HepG2 (cell line): ENCODE measurements at regions not wholly inside any gene's neighbourhood (a gene's known extent, or its start where the extent isn't known, plus 50 kb on each side); places are given as distances from the start of the nearest gene placed in this dataset.

Experiments
- ATAC-seq: fragments of 200-7000 bp; cut with Tn5 transposase; 3 replicates; pipeline ENCODE4 v1.9.1; 2020; ENCODE audit warnings: mild to moderate bottlenecking, moderate library complexity
- BruUV-seq: library from RNA; stranded (reverse); fragments of 400-500 nt; replicated peaks from 2 replicates; lab custom pipeline; 2021; lab: Mats Ljungman, UMichigan
- CTCF ChIA-PET: fragments of 300-600 bp; formaldehyde crosslinking; extraction: SDS; loops from one replicate; lab custom pipeline; 2021; ENCODE audit warnings: low total read pairs, inconsistent platforms, low intra/inter-chr PET ratio; lab: Yijun Ruan, JAX
- POLR2A ChIA-PET: fragments of 350-600 bp; sonication (Branson Sonifier 250); formaldehyde crosslinking; loops from one replicate; lab custom pipeline; 2020; ENCODE audit warnings: antibody characterized with exemption, inconsistent platforms; lab: Yijun Ruan, JAX
- DNase-seq: peaks from one replicate; pipeline ENCODE4 v3.0.0-alpha.2; 2015; ENCODE audit warnings: low spot score
- FAIRE-seq: peaks from 3 replicates; lab custom pipeline; 2011; peaks lifted over from hg19 to GRCh38; lab: Jason Lieb, UNC
- H2AFZ ChIP-seq: one replicate; pipeline ENCODE4 v1.6.1; 2011; ENCODE audit warnings: low read length, inconsistent platforms
- H3K27ac ChIP-seq: fragments of 300-600 bp; 3 replicates; pipeline ENCODE4 v1.8.0; 2011; ENCODE audit warnings: mixed run types, mild to moderate bottlenecking, mixed read lengths, low read length, inconsistent platforms; ENCODE audit not compliant: insufficient read depth; ENCODE audit errors: extremely low read length
- H3K27me3 ChIP-seq, 2 experiments: fragments of 200-600 bp in 1 of 2; 2 replicates in 1 of 2; 3 replicates in 1 of 2; pipeline versions ENCODE4 v1.6.0 to v1.8.0; 2011; ENCODE audit warnings: low read length in 2 of 2, mild to moderate bottlenecking in 2 of 2, moderate library complexity in 2 of 2, inconsistent platforms in 1 of 2; ENCODE audit not compliant: insufficient read depth in 2 of 2, control insufficient read depth in 1 of 2
- H3K36me3 ChIP-seq, 2 experiments: fragments of 200-600 bp in 1 of 2; replicated peaks in 1 of 2; 2 replicates in 1 of 2; 3 replicates in 1 of 2; pipeline versions ENCODE4 v1.5.1 to v1.8.0; 2011; ENCODE audit warnings: low read length in 2 of 2, inconsistent platforms in 1 of 2; ENCODE audit not compliant: insufficient read depth in 2 of 2, control insufficient read depth in 1 of 2
- H3K4me1 ChIP-seq: 2 replicates; pipeline ENCODE4 v1.5.1; 2012; ENCODE audit warnings: low read length, inconsistent platforms; ENCODE audit not compliant: insufficient read depth
- H3K4me2 ChIP-seq: 2 replicates; pipeline ENCODE4 v1.6.0; 2011; ENCODE audit warnings: low read depth, low read length, inconsistent platforms
- H3K4me3 ChIP-seq, 3 experiments: fragments of 200-600 bp in 1 of 3; sonication (generic), shearing (Covaris generic) in 1 of 3; replicated peaks in 1 of 3; 2 replicates each; pipeline ENCODE4 v1.5.1; 2011 to 2016; ENCODE audit warnings: low read length in 3 of 3, inconsistent platforms in 2 of 3, low read depth in 2 of 3, mild to moderate bottlenecking in 2 of 3, control low read depth in 1 of 3, mixed read lengths in 1 of 3; ENCODE audit not compliant: insufficient read depth in 1 of 3
- H3K79me2 ChIP-seq: one replicate; pipeline ENCODE4 v1.6.1; 2011; ENCODE audit warnings: low read length, inconsistent platforms; ENCODE audit not compliant: insufficient read depth
- H3K9ac ChIP-seq: 2 replicates; pipeline ENCODE4 v1.6.0; 2011; ENCODE audit warnings: mild to moderate bottlenecking, low read depth, low read length, inconsistent platforms; ENCODE audit not compliant: insufficient read depth
- H3K9me3 ChIP-seq: 2 replicates; pipeline ENCODE4 v1.5.1; 2012; ENCODE audit warnings: mild to moderate bottlenecking, low read length
- H4K20me1 ChIP-seq: 2 replicates; pipeline ENCODE4 v1.6.0; 2011; ENCODE audit warnings: inconsistent platforms, mild to moderate bottlenecking, low read length, moderate library complexity; ENCODE audit not compliant: insufficient read depth
- KDM1A ChIP-seq: IDR thresholded peaks from 2 replicates; pipeline ENCODE4 v1.6.1; 2016; ENCODE audit warnings: missing compliant biosample characterization
- ZFP36L2 ChIP-seq: sonication (generic); formaldehyde crosslinking; IDR thresholded peaks from 2 replicates; pipeline ENCODE4 v1.4.0; 2020; ENCODE audit warnings: missing genetic modification reagents
- WGBS: methylation state at CpG from one replicate; pipeline ENCODE4 v1.1.6; 2017; ENCODE audit warnings: low lambda C conversion rate; 5-methylcytosine and 5-hydroxymethylcytosine counted together
- in situ Hi-C: cut with HindIII; loops from 2 replicates; pipeline ENCODE4 v1.10.0; 2017; ENCODE audit warnings: low pct_unique_long_range_greater_than_20kb; ENCODE audit not compliant: extremely low pct_ligation_motif_present
- intact Hi-C: fragments of 100-400 bp; cut with micrococcal nuclease; formaldehyde crosslinking; loops from one replicate; pipeline ENCODE4 v1.10.0; 2022; ENCODE audit not compliant: unreplicated experiment
- TF ChIP-seq, protein P1 (sequence below): IDR thresholded peaks from 2 replicates; pipeline ENCODE4 v1.4.0; 2020; ENCODE audit warnings: mild to moderate bottlenecking, missing genetic modification reagents

DNA sequence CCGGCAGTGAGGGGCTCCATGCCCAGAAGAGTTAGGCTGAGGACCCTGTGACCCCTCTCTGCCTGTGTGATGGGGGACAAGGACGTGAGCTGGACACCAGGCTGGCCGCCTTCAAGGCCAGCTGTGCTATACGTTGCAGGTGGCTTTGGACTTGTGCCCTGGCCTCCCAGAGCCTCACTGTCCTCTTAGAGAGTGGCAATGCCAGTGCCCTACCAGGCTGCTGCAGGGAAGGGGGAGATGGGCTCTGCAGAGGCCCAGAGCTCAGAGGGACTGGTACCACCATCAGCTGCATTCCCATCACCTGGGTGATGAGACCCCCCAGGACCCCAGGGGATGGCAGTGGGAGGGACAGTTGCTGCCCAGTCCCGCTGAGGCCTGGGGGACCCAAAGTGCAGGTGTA, 90.4 kb upstream of the SHISAL1 start (continued):
- TF ChIP-seq, protein P1, sequence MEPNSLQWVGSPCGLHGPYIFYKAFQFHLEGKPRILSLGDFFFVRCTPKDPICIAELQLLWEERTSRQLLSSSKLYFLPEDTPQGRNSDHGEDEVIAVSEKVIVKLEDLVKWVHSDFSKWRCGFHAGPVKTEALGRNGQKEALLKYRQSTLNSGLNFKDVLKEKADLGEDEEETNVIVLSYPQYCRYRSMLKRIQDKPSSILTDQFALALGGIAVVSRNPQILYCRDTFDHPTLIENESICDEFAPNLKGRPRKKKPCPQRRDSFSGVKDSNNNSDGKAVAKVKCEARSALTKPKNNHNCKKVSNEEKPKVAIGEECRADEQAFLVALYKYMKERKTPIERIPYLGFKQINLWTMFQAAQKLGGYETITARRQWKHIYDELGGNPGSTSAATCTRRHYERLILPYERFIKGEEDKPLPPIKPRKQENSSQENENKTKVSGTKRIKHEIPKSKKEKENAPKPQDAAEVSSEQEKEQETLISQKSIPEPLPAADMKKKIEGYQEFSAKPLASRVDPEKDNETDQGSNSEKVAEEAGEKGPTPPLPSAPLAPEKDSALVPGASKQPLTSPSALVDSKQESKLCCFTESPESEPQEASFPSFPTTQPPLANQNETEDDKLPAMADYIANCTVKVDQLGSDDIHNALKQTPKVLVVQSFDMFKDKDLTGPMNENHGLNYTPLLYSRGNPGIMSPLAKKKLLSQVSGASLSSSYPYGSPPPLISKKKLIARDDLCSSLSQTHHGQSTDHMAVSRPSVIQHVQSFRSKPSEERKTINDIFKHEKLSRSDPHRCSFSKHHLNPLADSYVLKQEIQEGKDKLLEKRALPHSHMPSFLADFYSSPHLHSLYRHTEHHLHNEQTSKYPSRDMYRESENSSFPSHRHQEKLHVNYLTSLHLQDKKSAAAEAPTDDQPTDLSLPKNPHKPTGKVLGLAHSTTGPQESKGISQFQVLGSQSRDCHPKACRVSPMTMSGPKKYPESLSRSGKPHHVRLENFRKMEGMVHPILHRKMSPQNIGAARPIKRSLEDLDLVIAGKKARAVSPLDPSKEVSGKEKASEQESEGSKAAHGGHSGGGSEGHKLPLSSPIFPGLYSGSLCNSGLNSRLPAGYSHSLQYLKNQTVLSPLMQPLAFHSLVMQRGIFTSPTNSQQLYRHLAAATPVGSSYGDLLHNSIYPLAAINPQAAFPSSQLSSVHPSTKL (CRISPR knock-in tag): no peak
- no peak for TF ChIP-seq KDM1A (CRISPR knock-in tag)
- TF ChIP-seq, all 625 proteins: peak for 0

DNA sequence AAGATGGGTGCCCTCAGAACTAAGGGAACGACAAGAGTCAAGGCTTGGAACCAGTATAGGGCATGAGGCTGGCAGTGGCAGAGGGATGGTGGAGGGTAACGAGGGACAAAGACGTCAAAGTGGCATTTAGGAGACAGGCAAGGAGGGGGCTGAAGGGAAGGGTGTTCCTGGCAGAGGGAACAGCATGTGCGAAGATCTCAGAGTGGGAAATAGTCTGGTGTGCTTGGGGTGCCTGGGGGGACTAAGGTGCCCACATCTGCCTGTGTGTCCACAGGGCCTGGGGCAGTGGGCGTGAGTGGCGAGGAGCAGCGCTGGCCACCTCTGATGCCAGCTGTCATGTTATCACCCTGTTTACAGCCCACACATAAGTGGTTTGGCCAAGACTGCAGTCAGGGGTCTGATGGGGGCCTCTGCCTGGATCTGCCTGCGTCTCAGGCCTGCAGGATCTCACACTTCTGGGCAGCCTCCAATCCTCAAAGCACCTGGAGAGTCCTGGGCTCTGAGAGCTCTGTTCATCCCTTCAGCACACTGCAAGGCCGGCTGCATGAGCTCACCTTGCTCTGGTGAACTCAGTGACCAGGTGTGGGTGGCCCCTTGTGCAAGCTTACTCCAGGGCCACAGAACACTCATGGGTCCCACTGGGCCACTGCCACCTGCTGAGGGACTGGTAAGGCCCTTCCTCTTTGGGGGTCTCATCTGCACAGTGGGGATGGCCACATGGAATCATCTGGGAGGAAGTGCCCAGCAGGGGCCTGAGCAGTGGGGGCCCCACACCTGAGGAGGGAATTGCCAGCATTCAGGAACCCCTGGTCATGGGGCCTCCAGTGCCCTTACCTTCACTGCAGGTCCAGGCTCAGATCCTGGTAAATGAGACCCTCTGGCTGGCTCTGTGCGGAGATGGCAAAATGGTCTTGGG, 89.7 kb upstream of the SHISAL1 start:
- no TSS peak for BruUV-seq
- in situ Hi-C loops: no loop called here
- POLR2A ChIA-PET: no interaction called here

More for the DNA sequence above, 89.7 kb upstream of the SHISAL1 start:
- ATAC-seq: no peak
- no peak for TF ChIP-seq ZFP36L2 (CRISPR knock-in tag)
- TF ChIP-seq, all 625 proteins: peak for 0
- Histone ChIP-seq H3K79me2 (no peaks in the 10 kb centered on the region), H3K27ac (no peak overlapping the region), H3K9ac (no peak overlapping the region), H3K27me3 (peaks cover 5 to 32% of the 10 kb centered on the region in 2 experiments; a peak in 4 of 5 replicates), H4K20me1 (no peaks in the 10 kb centered on the region), H3K4me1 (no peaks in the 10 kb centered on the region), H2AFZ (no peak overlapping the region), H3K9me3 (no peaks in the 10 kb centered on the region), H3K36me3 (no peaks in the 10 kb centered on the region), H3K4me2 (no peak overlapping the region), H3K4me3 (no peak overlapping the region)
- FAIRE-seq: no peak
- intact Hi-C loops: no loop called here
- 28% methylated on average over 8 of the region's 10 CpGs for WGBS
- no peak for DNase-seq
- CTCF ChIA-PET: no interaction called here
